MG63 (cell line): ENCODE measurements at regions not wholly inside any gene's neighbourhood (a gene's known extent, or its start where the extent isn't known, plus 50 kb on each side); places are given as distances from the start of the nearest gene placed in this dataset.

Experiments
- DNase-seq: peaks from one replicate; pipeline ENCODE4 v3.0.0-alpha.2; 2020
- H3K27me3 ChIP-seq: fragments of 250-450 bp; sonication (Bioruptor Pico); 2 replicates; pipeline ENCODE4 v1.5.1; 2020; ENCODE audit warnings: mild to moderate bottlenecking, moderate library complexity
- H3K36me3 ChIP-seq: fragments of 250-450 bp; sonication (Bioruptor Pico); 2 replicates; pipeline ENCODE4 v1.5.1; 2020; ENCODE audit warnings: mild to moderate bottlenecking, moderate library complexity
- H3K4me3 ChIP-seq: fragments of 250-450 bp; sonication (Bioruptor Pico); 2 replicates; pipeline ENCODE4 v1.5.1; 2020; ENCODE audit warnings: mild to moderate bottlenecking, moderate library complexity
- H3K9me3 ChIP-seq: fragments of 250-450 bp; sonication (Bioruptor Pico); 2 replicates; pipeline ENCODE4 v1.5.1; 2020; ENCODE audit warnings: mild to moderate bottlenecking, moderate library complexity

DNA sequence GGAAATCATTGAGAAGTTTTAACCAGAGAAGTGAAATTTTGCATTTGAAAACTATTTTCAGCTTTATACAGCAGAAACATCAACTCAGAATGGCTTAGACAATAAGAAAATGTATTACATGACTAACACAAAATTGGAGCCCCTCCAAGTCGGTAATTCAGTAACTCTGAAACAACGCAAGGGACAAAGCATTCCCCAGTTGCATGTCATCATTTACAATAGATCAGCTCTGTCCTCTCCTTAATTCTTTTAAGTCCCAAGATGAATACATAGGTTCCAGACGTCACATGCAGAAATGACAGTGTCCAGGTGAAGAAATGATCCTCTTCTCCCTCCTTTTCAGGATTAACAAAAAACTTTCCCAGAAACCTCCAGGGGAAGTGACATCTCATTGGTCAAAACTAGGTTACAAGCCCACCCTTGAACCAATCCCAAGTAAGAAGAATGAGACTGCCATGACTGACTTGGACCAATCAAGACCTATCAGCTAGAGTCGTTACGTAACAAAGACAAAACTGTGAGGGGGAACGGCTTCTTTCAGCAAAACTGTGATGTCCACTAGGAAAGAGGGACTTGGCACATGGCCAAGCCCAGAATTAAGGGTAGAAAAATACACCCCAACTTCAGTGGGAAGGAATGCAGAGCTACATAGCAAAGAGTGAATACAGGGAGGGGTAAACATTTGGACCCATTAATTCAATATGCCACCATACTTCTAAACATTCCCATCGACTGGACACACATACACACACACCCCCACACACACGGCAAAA lies 114.3 kb upstream of the PRNP start:
- Histone ChIP-seq H3K27me3 (no peaks in the 10 kb centered on the region), H3K36me3 (no peaks in the 10 kb centered on the region), H3K9me3 (no peaks in the 10 kb centered on the region), H3K4me3 (no peak overlapping the region)
- no peak for DNase-seq

DNA sequence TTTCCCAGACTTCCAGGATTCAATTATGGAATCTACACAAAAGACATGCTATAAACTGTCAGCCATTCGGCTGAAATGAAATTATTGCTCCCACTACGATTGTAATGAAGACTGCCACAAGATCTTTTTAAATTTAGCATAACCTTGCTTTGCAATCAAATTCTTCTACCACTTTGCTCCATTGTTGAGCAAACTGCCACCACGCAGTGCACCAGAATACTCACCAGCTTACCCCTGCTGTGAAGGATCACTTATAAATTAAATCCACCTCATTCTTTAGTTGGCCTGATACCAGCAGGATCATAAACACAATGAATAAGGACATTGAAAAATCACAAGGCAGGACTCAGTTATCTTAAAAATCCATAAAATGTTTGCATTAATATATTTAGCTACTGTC lies 116.4 kb upstream of the PRNP start:
- Histone ChIP-seq H3K9me3 (no peaks in the 10 kb centered on the region), H3K36me3 (no peaks in the 10 kb centered on the region), H3K27me3 (no peaks in the 10 kb centered on the region), H3K4me3 (no peak overlapping the region)
- no peak for DNase-seq

DNA sequence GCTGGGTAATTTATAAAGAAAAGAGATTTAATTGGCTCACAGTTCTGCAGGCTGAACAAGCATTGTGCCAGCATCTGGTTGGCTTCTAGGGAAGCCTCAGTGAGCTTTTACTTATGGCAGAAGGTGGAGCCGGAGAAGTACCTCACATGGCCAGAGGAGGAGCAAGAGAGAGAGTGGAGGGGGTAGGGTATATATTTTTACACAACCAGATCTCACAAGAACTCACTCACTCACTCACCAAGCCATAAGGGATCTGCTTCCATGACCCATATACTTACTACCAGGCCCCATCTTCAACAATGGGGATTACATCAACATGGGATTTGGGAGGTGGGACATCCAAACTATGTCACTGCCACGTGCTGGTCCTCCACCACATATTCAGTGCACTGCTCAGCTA lies 117.2 kb upstream of the PRNP start:
- H3K4me3 ChIP-seq, result no peak overlapping the region
- DNase-seq, result no peak
- 0 out of 2 replicates have a peak, but pooled peaks cover 3% of the 10 kb centered on the region for H3K9me3 ChIP-seq
- H3K36me3 ChIP-seq, result no peaks in the 10 kb centered on the region
- H3K27me3 ChIP-seq, result no peaks in the 10 kb centered on the region

DNA sequence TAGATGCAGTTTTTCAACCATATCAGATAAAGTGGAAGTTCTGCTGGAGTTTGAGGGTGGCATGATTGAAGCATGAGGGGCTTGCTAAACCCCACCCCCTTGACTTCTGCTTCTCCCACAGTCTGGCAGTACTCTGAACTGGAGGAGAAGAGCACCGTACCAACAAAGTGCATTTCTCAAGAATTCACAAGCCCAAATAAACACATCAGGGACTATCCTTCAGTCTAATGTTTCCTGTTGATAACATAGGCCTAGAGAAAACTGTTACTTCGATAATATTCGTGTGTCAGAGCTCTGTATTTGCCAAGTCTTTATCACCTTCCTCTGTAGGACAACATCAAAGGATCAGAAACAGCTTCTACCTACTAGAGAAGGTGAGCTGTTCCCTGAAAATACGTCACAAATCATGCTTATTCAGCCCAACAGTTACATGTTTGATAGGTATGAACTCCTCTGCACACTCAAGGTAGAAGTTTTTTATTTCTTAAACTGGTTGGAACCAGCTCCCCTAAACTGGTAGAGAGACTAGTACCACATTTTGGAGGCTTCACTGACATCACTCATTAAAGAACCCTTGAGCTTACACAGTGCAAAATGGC lies 117.8 kb upstream of the PRNP start:
- Histone ChIP-seq H3K27me3 (no peaks in the 10 kb centered on the region), H3K9me3 (0 out of 2 replicates have a peak, but pooled peaks cover 3% of the 10 kb centered on the region), H3K4me3 (no peak overlapping the region), H3K36me3 (no peaks in the 10 kb centered on the region)
- DNase-seq, result no peak

DNA sequence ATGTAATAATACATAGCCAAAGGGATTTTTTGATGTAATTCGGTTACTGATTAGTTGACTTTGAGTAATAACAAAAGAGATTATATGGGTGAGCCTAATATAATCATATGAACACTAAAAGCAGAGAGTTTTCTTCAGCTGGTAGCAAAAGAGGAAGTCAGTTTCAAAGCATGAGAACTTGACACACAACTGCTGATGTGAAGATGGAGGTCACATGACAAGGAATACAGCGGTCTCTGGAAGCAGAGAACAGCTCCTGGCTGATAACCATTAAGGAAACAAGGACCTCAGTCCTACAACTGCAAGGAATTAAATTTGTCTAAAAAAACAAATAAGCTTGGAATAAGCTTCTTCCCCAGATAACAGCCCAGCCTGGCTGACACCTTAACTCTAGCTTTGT lies 119.1 kb upstream of the PRNP start:
- no peak for DNase-seq

DNA sequence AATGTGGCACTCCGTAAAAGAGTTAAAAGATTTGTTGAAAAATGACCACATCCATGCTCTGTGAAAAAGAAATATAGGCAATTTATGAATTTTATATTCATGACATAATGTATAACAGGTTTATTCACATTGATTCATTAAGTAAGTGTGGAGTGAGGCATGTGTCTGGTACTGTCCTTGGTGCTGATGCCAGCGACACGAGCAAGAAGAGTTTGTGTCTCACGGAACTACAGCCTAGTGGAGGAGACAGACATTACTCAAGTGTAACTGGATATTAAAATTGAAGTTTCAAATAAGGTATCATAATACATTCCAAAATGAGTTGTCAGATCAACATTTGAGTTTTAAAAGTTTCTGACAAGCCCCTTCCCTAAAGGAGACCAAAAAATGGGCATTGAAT lies 122.7 kb upstream of the PRNP start:
- Histone ChIP-seq H3K36me3 (no peaks in the 10 kb centered on the region), H3K27me3 (no peaks in the 10 kb centered on the region), H3K4me3 (no peak overlapping the region), H3K9me3 (0 out of 2 replicates have a peak, but pooled peaks cover 3% of the 10 kb centered on the region)
- peak; percentile 38 for DNase-seq

More for the DNA sequence above, 119.1 kb upstream of the PRNP start:
- no peak overlapping the region for H3K4me3 ChIP-seq
- H3K9me3 ChIP-seq, result 0 out of 2 replicates have a peak, but pooled peaks cover 3% of the 10 kb centered on the region
- no peaks in the 10 kb centered on the region for H3K27me3 ChIP-seq
- no peaks in the 10 kb centered on the region for H3K36me3 ChIP-seq

DNA sequence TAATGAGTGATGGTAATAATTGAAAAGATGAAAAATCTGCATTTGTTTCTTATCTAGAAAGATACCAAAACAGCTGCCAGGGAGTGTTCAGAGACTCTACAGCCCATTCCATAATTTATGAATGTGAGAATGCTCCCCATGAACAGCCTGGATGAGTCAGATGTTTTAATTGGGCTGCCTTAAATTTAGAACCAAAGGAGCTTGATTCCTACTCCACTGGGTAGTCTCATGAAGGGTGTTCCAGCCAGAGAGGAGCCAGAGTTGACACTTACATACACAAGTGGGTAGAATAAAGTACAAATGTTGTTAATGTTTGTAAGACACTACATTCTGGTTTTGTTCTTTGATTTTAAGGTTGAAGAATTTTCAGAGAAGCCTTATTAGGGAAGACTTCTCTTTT lies 123.2 kb upstream of the PRNP start:
- no peak overlapping the region for H3K4me3 ChIP-seq
- DNase-seq, result no peak
- H3K9me3 ChIP-seq, result 0 out of 2 replicates have a peak, but pooled peaks cover 3% of the 10 kb centered on the region
- no peaks in the 10 kb centered on the region for H3K27me3 ChIP-seq
- no peaks in the 10 kb centered on the region for H3K36me3 ChIP-seq

DNA sequence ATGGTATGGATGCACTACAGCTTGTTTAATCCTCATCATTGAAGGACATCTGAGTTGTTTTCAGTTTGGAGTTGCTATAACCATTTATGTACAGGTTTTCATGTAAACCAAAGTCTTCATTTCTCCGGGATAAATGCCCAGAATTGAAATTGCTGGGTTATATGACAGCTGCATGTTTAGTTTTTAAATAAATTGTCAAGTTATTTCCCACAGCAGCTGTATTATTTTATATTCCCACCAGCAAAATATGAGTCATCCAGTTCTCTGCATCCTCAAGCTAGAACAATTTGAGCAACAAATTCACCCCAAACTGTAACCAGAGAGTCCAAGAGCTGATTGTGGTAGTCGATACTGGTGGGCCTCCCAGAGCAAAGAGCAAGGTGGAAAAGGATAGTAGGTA lies 125.6 kb upstream of the PRNP start:
- Histone ChIP-seq H3K36me3 (no peaks in the 10 kb centered on the region), H3K9me3 (0 out of 2 replicates have a peak, but pooled peaks cover 3% of the 10 kb centered on the region), H3K4me3 (no peak overlapping the region), H3K27me3 (no peaks in the 10 kb centered on the region)
- no peak for DNase-seq

DNA sequence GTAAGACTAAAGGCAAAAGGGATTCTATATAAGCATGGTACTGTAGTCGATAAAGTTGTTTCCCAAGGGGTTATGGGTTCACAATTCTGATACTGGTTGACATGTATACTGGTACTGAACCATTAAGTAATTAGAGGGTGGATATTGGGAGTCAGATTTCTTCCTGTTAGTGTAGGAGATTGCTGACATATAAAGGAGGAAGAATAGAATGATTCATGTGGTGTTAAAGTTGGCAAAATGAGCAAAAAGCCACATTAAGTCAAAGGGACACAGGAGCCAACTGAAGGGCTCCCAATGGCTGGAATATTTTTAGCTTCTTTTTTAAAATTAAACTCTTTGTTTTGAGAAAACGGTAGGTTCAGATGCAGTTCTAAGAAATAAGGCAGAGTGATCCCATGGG lies 126.3 kb upstream of the PRNP start:
- H3K9me3 ChIP-seq, result 0 out of 2 replicates have a peak, but pooled peaks cover 3% of the 10 kb centered on the region
- no peak for DNase-seq
- no peak overlapping the region for H3K4me3 ChIP-seq
- H3K27me3 ChIP-seq, result no peaks in the 10 kb centered on the region
- no peaks in the 10 kb centered on the region for H3K36me3 ChIP-seq

DNA sequence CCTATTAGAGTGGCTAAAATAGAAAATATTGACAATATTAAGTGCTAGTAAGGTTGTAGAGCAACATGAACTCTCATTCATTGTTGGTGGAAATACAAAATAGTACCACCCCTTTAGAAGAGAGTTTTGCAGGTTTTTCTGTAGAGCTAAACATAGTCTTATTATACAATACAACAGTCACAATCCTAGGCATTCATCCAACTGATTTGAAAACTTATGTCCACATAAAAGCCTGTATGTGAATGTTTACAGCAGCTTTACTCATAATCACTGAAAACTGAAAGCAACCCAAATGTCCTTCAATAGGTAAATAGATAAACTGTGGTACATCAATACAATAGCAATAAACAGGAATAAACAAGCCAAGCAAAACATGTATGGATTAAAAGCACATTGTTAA lies 127.2 kb upstream of the PRNP start:
- no peaks in the 10 kb centered on the region for H3K9me3 ChIP-seq
- no peak for DNase-seq
- H3K36me3 ChIP-seq, result no peaks in the 10 kb centered on the region
- H3K4me3 ChIP-seq, result no peak overlapping the region
- H3K27me3 ChIP-seq, result no peaks in the 10 kb centered on the region

DNA sequence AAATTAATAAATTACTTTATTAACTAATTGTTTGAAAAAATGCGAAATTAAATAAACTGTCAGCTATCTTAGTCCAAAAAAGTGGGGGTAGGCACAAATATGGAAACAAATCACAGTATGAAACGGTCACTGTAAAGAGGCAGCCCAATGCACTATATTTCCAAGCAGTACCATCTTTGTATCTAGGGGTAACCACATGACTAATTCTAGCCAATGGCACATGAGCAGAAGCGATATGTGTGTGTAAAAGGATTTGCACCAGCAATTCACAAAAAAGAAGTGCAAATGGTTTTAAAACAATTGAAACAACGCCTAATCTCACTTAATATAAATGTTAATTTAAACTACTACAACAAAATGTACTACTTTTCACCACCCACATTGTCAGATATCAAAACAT lies 129.5 kb upstream of the PRNP start:
- no peak for DNase-seq
- Histone ChIP-seq H3K36me3 (no peaks in the 10 kb centered on the region), H3K9me3 (no peaks in the 10 kb centered on the region), H3K27me3 (no peaks in the 10 kb centered on the region), H3K4me3 (no peak overlapping the region)

DNA sequence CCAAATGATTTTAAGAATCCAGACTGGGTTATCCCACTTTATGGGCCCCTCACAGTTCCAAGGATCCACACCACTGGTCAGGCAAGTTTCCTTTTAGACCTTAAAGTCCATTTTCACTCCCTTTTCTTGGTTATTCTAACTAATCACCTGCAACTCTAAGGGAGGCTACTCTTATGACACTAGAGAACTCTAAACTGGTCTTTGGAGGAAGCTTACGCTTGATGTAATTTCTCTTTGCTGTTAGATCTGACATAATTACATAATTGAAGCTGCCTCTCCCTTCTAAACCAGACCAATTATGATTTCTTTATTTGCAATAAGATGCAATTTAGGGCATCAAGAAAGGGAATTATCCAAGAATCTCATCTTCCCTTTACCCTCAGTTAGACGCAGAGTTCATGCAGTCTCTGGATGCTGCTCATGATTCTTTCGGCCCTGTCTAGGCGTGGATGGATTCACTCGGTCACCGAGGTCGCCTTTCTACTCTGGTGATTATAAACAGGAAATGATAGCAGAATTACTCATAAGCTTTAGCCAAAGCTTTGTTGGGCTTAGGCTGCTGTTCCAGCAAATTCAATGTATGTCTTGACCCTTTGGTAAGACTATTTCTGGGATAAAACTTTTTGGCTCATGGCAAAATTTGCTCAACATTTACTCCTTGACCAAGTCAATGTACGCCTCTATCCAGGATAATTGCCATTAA lies 130.9 kb upstream of the PRNP start:
- Histone ChIP-seq H3K36me3 (no peaks in the 10 kb centered on the region), H3K4me3 (no peak overlapping the region), H3K27me3 (no peaks in the 10 kb centered on the region), H3K9me3 (no peaks in the 10 kb centered on the region)
- DNase-seq, result peak; percentile 21

DNA sequence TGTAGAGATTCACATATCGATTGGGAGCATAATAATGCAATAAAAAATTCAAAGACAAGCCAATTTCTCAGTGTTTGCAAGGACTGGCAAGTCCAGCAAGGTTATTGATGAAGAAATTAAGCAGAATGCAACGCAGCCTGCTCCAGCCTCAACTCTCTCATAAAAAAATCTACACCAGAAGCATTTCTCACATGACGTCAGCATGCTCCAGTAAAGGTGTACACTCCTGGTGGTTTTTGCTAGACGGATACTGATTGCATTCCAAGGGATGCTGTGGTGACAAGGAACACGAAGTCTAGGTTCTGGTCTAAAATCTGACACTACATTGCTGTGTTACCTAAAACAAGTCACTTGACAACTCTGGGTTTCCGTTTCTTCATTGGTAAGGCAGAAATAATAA lies 131.9 kb upstream of the PRNP start:
- Histone ChIP-seq H3K4me3 (no peak overlapping the region), H3K36me3 (no peaks in the 10 kb centered on the region), H3K9me3 (no peaks in the 10 kb centered on the region), H3K27me3 (no peaks in the 10 kb centered on the region)
- no peak for DNase-seq

DNA sequence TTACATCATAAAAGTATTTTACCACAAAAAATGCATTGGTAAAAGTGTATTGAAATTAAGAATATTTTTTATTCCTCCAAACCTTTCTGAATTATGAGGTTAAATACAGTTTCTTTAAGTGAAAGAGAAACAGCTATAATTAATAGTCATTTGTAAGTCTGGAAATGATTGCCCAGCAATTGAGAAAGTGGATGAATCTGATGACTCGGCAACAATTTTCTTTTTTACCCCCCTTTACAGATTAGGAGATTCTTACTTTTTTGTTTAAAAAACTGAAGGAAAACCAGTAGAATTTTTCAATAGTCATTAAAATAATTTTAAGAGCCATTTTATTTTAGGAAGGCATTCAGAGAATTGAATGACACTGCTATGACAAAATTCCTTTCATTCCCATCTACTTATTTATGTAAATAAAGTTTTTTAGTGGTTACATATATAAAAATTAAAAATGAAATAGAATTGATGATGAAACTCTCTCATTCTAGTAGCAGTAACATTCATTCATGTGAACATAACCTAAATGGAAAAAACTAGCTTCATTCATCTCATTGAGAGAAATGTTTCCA lies 134.1 kb upstream of the PRNP start:
- Histone ChIP-seq H3K4me3 (no peak overlapping the region), H3K27me3 (no peaks in the 10 kb centered on the region), H3K36me3 (no peaks in the 10 kb centered on the region), H3K9me3 (no peaks in the 10 kb centered on the region)
- no peak for DNase-seq

DNA sequence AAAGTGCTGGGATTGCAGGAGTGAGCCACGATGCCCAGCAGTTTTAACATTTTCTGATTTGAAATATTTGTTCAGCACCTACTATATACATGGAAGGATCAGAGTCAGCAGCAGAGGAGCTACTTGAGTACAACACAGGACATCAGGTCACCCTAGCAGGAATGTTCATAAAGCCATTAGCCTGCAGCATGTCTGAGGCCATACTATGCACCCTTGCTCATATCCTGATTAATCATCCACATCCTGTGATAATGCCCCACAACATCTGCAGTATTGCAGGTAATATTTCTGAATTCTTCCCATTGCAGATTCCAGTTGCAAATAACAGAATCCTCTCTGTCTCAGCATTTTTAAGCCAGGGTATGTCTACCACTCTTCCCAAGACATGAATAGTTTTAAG lies 135.5 kb upstream of the PRNP start:
- Histone ChIP-seq H3K27me3 (no peaks in the 10 kb centered on the region), H3K9me3 (no peaks in the 10 kb centered on the region), H3K36me3 (no peaks in the 10 kb centered on the region), H3K4me3 (no peak overlapping the region)
- DNase-seq, result no peak

DNA sequence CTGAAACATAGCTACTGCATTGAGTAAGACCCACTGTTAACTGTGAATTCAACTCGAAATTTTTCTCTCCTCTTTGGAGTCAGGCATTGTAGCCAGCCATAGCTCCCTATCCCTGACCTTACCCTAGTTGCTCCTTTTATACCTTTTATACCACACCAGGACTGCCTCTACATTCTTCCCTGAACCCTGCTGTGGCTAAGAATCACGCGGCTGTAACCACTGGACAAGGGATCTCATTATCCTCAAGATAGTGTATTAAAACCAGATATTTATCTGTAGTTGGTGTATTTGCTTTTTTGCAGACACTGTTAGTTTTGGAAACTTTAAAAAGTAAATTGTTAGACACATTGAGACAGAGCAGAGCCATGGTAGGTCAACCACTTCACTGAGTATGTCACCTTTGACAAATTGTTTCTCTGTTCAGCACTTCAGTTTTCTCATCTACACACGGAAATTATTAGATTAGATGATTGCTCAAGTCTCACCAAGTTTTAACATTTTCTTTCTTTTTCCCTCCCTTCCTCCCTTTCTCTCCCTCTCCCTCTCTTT lies 136.5 kb upstream of the PRNP start:
- DNase-seq, result no peak

DNA sequence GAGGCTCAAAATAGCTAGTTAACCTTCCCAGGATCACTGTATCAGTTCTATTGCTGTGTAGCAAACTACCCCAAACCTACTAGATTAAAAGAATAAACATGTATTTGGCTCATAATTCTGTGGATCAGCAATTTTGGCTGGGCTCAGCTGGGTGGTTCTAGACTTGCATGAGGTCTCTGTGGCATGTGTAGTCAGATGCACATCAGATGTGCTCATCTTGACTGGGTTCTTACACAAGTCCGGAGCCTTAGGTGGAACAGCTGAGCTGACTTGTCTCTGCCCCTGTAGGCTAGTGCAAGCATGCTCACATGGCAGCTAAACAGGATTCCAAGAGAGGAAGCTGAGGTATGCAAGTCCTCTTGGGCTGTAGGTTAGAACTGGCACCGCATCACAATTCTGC lies 137.7 kb upstream of the PRNP start:
- H3K36me3 ChIP-seq, result no peaks in the 10 kb centered on the region
- no peak for DNase-seq

More for the DNA sequence above, 136.5 kb upstream of the PRNP start:
- no peaks in the 10 kb centered on the region for H3K27me3 ChIP-seq
- no peaks in the 10 kb centered on the region for H3K9me3 ChIP-seq
- H3K36me3 ChIP-seq, result no peaks in the 10 kb centered on the region
- no peak overlapping the region for H3K4me3 ChIP-seq

More for the DNA sequence above, 137.7 kb upstream of the PRNP start:
- no peaks in the 10 kb centered on the region for H3K9me3 ChIP-seq
- H3K4me3 ChIP-seq, result no peak overlapping the region
- H3K27me3 ChIP-seq, result no peaks in the 10 kb centered on the region
